SK-N-SH (cell line): ENCODE measurements at regions not wholly inside any gene's neighbourhood (a gene's known extent, or its start where the extent isn't known, plus 50 kb on each side); places are given as distances from the start of the nearest gene placed in this dataset.

Experiments used
- CTCF ChIA-PET: fragments of 300-600, 350-600 bp; formaldehyde crosslinking; extraction: SDS; loops from one replicate; lab custom pipeline; 2021; lab: Yijun Ruan, JAX
- POLR2A ChIA-PET: fragments of 350-600 bp; sonication (Branson Sonifier 250); formaldehyde crosslinking; extraction: SDS; loops from one replicate; lab custom pipeline; 2020; ENCODE audit warnings: antibody characterized with exemption, inconsistent platforms; lab: Yijun Ruan, JAX
- DNase-seq: peaks from one replicate; pipeline ENCODE4 v3.0.0; 2012
- H2AFZ ChIP-seq: fragments of 200-600 bp; sonication (generic); 2 replicates; pipeline ENCODE4 v1.8.1; 2016; ENCODE audit warnings: antibody characterized with exemption, mild to moderate bottlenecking, low read depth
- H3F3A ChIP-seq: fragments of 200-600 bp; sonication (generic); replicated peaks from 2 replicates; pipeline ENCODE3; 2016; ENCODE audit warnings: antibody characterized with exemption, mild to moderate bottlenecking; ENCODE audit not compliant: insufficient read depth
- H3K27ac ChIP-seq, 2 experiments: fragments of 200-500 bp in 1 of 2; fragments of 200-600 bp in 1 of 2; sonication (Bioruptor generic) in 1 of 2; sonication (generic), shearing (Covaris generic) in 1 of 2; 2 replicates each; pipeline versions ENCODE4 v1.5.1 to v1.6.1; 2014 to 2016; ENCODE audit warnings: low read depth in 2 of 2, inconsistent platforms in 1 of 2, low read length in 1 of 2, mild to moderate bottlenecking in 1 of 2, mixed read lengths in 1 of 2
- H3K27me3 ChIP-seq: fragments of 200-600 bp; sonication (generic), shearing (Covaris generic); 2 replicates; pipeline ENCODE4 v1.6.1; 2016; ENCODE audit warnings: mixed run types; ENCODE audit not compliant: insufficient read depth
- H3K36me3 ChIP-seq, 2 experiments: fragments of 200-500 bp in 1 of 2; fragments of 200-600 bp in 1 of 2; sonication (Bioruptor generic) in 1 of 2; sonication (generic) in 1 of 2; replicated peaks in 1 of 2; 2 replicates each; pipeline versions ENCODE3 to v1.5.1; 2014 to 2016; ENCODE audit warnings: low read length in 1 of 2, mild to moderate bottlenecking in 1 of 2; ENCODE audit not compliant: insufficient read depth in 2 of 2, control insufficient read depth in 1 of 2
- H3K4me1 ChIP-seq, 2 experiments: fragments of 200-500 bp in 1 of 2; fragments of 200-600 bp in 1 of 2; sonication (Bioruptor generic) in 1 of 2; sonication (generic), shearing (Covaris generic) in 1 of 2; 2 replicates each; pipeline versions ENCODE4 v1.5.1 to v1.6.1; 2014 to 2016; ENCODE audit warnings: low read depth in 1 of 2, low read length in 1 of 2, mixed run types in 1 of 2; ENCODE audit not compliant: insufficient read depth in 2 of 2, control insufficient read depth in 1 of 2
- H3K4me2 ChIP-seq: fragments of 200-600 bp; sonication (generic), shearing (Covaris generic); 2 replicates; pipeline ENCODE4 v1.6.1; 2017; ENCODE audit warnings: mixed run types
- H3K4me3 ChIP-seq, 2 experiments: fragments of 200-500 bp in 1 of 2; fragments of 200-600 bp in 1 of 2; sonication (Bioruptor generic) in 1 of 2; sonication (generic), shearing (Covaris generic) in 1 of 2; 2 replicates each; pipeline versions ENCODE4 v1.5.1 to v1.8.1; 2014 to 2016; ENCODE audit warnings: low read depth in 2 of 2, inconsistent platforms in 1 of 2, low read length in 1 of 2, mild to moderate bottlenecking in 1 of 2, mixed read lengths in 1 of 2, moderate library complexity in 1 of 2
- H3K79me2 ChIP-seq: fragments of 200-600 bp; sonication (generic); 2 replicates; pipeline ENCODE4 v1.8.1; 2017; ENCODE audit warnings: mild to moderate bottlenecking; ENCODE audit not compliant: insufficient read depth
- H3K9ac ChIP-seq: fragments of 200-600 bp; sonication (generic); 2 replicates; pipeline ENCODE4 v1.6.1; 2017; ENCODE audit warnings: mixed run types
- H3K9me2 ChIP-seq: fragments of 200-600 bp; sonication (generic); 2 replicates; pipeline ENCODE4 v1.6.1; 2017; ENCODE audit warnings: mixed run types
- H3K9me3 ChIP-seq: fragments of 200-600 bp; sonication (generic); 2 replicates; pipeline ENCODE4 v1.6.1; 2017; ENCODE audit warnings: mixed run types, mild to moderate bottlenecking, moderate library complexity
- H4K20me1 ChIP-seq: fragments of 200-600 bp; sonication (generic); 2 replicates; pipeline ENCODE4 v1.6.1; 2017; ENCODE audit warnings: mild to moderate bottlenecking, mixed run types; ENCODE audit not compliant: insufficient read depth
- ELF1 ChIP-seq: IDR thresholded peaks from 2 replicates; pipeline ENCODE4 v1.4.0; 2012
- EZH2phosphoT487 ChIP-seq: fragments of 200-600 bp; sonication (generic); IDR thresholded peaks from 2 replicates; pipeline ENCODE4 v1.6.1; 2017; ENCODE audit warnings: low read depth, mixed run types, mild to moderate bottlenecking, antibody characterized with exemption, moderate library complexity, borderline replicate concordance
- FOXM1 ChIP-seq: IDR thresholded peaks from 2 replicates; pipeline ENCODE4 v1.4.0; 2012; ENCODE audit warnings: low read depth, mild to moderate bottlenecking
- JUND ChIP-seq: IDR thresholded peaks from 2 replicates; pipeline ENCODE4 v1.4.0; 2012
- MEF2A ChIP-seq: IDR thresholded peaks from 2 replicates; pipeline ENCODE4 v1.4.0; 2012; ENCODE audit warnings: low read depth, borderline replicate concordance
- MXI1 ChIP-seq: IDR thresholded peaks from 2 replicates; pipeline ENCODE4 v1.6.1; 2012; ENCODE audit warnings: mild to moderate bottlenecking, low read depth, low read length, improper control_type of control experiment
- POLR2AphosphoS5 ChIP-seq: IDR thresholded peaks from 2 replicates; pipeline ENCODE4 v1.6.1; 2012; ENCODE audit warnings: low read depth, low read length
- RAD21 ChIP-seq: IDR thresholded peaks from 2 replicates; pipeline ENCODE4 v1.6.1; 2012; ENCODE audit warnings: mild to moderate bottlenecking, low read length
- TEAD4 ChIP-seq: IDR thresholded peaks from 2 replicates; pipeline ENCODE4 v1.4.0; 2012; ENCODE audit warnings: mild to moderate bottlenecking, borderline replicate concordance; ENCODE audit not compliant: insufficient read depth
- WGBS: methylation state at CpG from one replicate; pipeline ENCODE4 v1.1.6; 2017; ENCODE audit warnings: low lambda C conversion rate; 5-methylcytosine and 5-hydroxymethylcytosine counted together
- TF ChIP-seq, protein P1 (sequence below): IDR thresholded peaks from 2 replicates; pipeline ENCODE4 v1.6.1; 2012; ENCODE audit warnings: mild to moderate bottlenecking, low read depth, low read length, moderate library complexity
- TF ChIP-seq, protein P2 (sequence below): IDR thresholded peaks from 2 replicates; pipeline ENCODE4 v1.4.0; 2012; ENCODE audit warnings: low read depth, borderline replicate concordance
- TF ChIP-seq, protein P3 (sequence below): fragments of 150-350 bp; IDR thresholded peaks from 2 replicates; pipeline ENCODE4 v1.6.1; 2017; ENCODE audit warnings: antibody characterized with exemption, low read length, low read depth, borderline replicate concordance
- TF ChIP-seq, protein P4 (sequence below): IDR thresholded peaks from 2 replicates; pipeline ENCODE4 v1.4.0; 2012; ENCODE audit warnings: low read depth
- TF ChIP-seq, protein P5 (sequence below): IDR thresholded peaks from 2 replicates; pipeline ENCODE4 v1.4.0; 2012; ENCODE audit warnings: low read depth, borderline replicate concordance

DNA sequence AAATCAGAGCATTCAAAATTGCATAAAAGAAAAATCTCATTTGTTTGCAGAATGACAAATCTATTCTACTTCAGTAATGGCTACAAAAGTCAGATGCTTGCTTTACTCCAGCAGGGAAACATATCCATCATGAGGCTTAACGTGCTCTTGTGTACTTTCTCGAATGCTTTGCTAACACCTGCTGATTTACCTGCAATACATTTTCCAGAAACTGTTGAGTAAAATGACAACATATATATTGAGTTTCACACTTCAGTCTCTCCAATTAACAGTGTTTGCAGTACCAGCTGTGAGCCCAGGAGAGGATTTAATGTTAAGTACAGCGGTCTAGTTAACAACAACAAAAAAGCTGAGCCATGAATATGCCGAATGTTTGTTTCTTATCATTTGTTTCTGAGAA lies 391.5 kb upstream of the SMC2 start:
- Histone ChIP-seq H3K9me2 (no peaks in the 10 kb centered on the region), H3K4me1 (no peaks in the 10 kb centered on the region), H3K36me3 (no peaks in the 10 kb centered on the region), H3K9ac (no peak overlapping the region), H3K9me3 (no peaks in the 10 kb centered on the region), H4K20me1 (no peaks in the 10 kb centered on the region), H2AFZ (no peak overlapping the region), H3K79me2 (no peaks in the 10 kb centered on the region), H3F3A (no peaks in the 10 kb centered on the region), H3K27me3 (no peaks in the 10 kb centered on the region), H3K4me2 (no peak overlapping the region), H3K27ac (no peak overlapping the region), H3K4me3 (no peak overlapping the region)
- DNase-seq, result no peak
- ChIA-PET CTCF (no interaction called here), POLR2A (no interaction called here)
- TF ChIP-seq, protein P1, sequence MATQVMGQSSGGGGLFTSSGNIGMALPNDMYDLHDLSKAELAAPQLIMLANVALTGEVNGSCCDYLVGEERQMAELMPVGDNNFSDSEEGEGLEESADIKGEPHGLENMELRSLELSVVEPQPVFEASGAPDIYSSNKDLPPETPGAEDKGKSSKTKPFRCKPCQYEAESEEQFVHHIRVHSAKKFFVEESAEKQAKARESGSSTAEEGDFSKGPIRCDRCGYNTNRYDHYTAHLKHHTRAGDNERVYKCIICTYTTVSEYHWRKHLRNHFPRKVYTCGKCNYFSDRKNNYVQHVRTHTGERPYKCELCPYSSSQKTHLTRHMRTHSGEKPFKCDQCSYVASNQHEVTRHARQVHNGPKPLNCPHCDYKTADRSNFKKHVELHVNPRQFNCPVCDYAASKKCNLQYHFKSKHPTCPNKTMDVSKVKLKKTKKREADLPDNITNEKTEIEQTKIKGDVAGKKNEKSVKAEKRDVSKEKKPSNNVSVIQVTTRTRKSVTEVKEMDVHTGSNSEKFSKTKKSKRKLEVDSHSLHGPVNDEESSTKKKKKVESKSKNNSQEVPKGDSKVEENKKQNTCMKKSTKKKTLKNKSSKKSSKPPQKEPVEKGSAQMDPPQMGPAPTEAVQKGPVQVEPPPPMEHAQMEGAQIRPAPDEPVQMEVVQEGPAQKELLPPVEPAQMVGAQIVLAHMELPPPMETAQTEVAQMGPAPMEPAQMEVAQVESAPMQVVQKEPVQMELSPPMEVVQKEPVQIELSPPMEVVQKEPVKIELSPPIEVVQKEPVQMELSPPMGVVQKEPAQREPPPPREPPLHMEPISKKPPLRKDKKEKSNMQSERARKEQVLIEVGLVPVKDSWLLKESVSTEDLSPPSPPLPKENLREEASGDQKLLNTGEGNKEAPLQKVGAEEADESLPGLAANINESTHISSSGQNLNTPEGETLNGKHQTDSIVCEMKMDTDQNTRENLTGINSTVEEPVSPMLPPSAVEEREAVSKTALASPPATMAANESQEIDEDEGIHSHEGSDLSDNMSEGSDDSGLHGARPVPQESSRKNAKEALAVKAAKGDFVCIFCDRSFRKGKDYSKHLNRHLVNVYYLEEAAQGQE, result no peak
- TF ChIP-seq MEF2A, result no peak
- TF ChIP-seq FOXM1, result no peak
- 8% methylated on average over 4 of the region's 4 CpGs for WGBS

DNA sequence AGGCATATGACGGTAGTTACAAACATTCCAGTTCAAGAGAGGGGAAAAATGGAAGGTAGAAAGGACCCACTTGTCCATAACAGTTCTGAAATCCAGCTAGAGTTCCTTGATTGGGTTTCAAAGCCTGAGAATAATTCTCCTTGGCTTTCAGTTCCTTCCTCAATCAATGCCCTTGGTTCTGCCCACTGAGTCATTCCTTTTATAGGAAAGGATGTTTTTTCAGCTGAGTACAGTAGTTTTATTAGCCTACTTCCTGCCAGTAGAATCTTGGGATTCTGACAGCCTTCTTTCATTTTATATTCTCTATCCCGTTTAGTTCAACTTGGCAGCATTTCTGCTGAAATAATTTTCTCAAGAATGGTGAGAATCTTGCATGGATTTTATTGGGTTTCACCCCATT lies 386.9 kb upstream of the SMC2 start:
- Histone ChIP-seq H2AFZ (no peak overlapping the region), H3K27me3 (no peaks in the 10 kb centered on the region), H3K27ac (no peak overlapping the region), H3F3A (no peaks in the 10 kb centered on the region), H3K4me2 (no peak overlapping the region), H3K9me2 (no peaks in the 10 kb centered on the region), H3K9me3 (no peaks in the 10 kb centered on the region), H3K4me3 (no peak overlapping the region), H3K9ac (no peak overlapping the region), H3K36me3 (no peaks in the 10 kb centered on the region), H4K20me1 (no peaks in the 10 kb centered on the region), H3K4me1 (no peaks in the 10 kb centered on the region), H3K79me2 (no peaks in the 10 kb centered on the region)
- POLR2A ChIA-PET, result no interaction called here
- CTCF ChIA-PET, result no interaction called here
- TF ChIP-seq MXI1, result no peak
- no peak for TF ChIP-seq RAD21
- no peak for TF ChIP-seq POLR2AphosphoS5
- no peak for TF ChIP-seq TEAD4
- TF ChIP-seq JUND, result no peak
- TF ChIP-seq, protein P2, sequence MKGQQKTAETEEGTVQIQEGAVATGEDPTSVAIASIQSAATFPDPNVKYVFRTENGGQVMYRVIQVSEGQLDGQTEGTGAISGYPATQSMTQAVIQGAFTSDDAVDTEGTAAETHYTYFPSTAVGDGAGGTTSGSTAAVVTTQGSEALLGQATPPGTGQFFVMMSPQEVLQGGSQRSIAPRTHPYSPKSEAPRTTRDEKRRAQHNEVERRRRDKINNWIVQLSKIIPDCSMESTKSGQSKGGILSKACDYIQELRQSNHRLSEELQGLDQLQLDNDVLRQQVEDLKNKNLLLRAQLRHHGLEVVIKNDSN, result no peak
- TF ChIP-seq, protein P3, sequence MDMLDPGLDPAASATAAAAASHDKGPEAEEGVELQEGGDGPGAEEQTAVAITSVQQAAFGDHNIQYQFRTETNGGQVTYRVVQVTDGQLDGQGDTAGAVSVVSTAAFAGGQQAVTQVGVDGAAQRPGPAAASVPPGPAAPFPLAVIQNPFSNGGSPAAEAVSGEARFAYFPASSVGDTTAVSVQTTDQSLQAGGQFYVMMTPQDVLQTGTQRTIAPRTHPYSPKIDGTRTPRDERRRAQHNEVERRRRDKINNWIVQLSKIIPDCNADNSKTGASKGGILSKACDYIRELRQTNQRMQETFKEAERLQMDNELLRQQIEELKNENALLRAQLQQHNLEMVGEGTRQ, result no peak
- TF ChIP-seq, protein P4, sequence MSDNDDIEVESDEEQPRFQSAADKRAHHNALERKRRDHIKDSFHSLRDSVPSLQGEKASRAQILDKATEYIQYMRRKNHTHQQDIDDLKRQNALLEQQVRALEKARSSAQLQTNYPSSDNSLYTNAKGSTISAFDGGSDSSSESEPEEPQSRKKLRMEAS, result no peak
- TF ChIP-seq, protein P5, sequence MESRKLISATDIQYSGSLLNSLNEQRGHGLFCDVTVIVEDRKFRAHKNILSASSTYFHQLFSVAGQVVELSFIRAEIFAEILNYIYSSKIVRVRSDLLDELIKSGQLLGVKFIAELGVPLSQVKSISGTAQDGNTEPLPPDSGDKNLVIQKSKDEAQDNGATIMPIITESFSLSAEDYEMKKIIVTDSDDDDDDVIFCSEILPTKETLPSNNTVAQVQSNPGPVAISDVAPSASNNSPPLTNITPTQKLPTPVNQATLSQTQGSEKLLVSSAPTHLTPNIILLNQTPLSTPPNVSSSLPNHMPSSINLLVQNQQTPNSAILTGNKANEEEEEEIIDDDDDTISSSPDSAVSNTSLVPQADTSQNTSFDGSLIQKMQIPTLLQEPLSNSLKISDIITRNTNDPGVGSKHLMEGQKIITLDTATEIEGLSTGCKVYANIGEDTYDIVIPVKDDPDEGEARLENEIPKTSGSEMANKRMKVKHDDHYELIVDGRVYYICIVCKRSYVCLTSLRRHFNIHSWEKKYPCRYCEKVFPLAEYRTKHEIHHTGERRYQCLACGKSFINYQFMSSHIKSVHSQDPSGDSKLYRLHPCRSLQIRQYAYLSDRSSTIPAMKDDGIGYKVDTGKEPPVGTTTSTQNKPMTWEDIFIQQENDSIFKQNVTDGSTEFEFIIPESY, result no peak
- TF ChIP-seq MEF2A, result no peak
- no peak for TF ChIP-seq ELF1
- no peak for TF ChIP-seq EZH2phosphoT487
- no peak for DNase-seq
- WGBS, result 2% methylated on average over 2 of the region's 2 CpGs
